Trophoblast cell (in vitro differentiated cells and primary cell): ENCODE measurements at regions not wholly inside any gene's neighbourhood (a gene's known extent, or its start where the extent isn't known, plus 50 kb on each side); places are given as distances from the start of the nearest gene placed in this dataset.

ENCODE experiments used
- DNase-seq, 2 donors: peaks; one replicate each; pipeline ENCODE4 v3.0.0-alpha.2; 2016
- H2AFZ ChIP-seq: 2 replicates; pipeline ENCODE4 v1.6.1; 2013; ENCODE audit warnings: low read length, moderate library complexity, mild to moderate bottlenecking; ENCODE audit not compliant: insufficient read depth, poor library complexity
- H2AK5ac ChIP-seq: 2 replicates; pipeline ENCODE4 v1.6.1; 2013; ENCODE audit warnings: mild to moderate bottlenecking, low read length
- H2BK120ac ChIP-seq: 2 replicates; pipeline ENCODE4 v1.6.1; 2013; ENCODE audit warnings: low read length, mild to moderate bottlenecking, moderate library complexity; ENCODE audit not compliant: insufficient read depth, poor library complexity
- H2BK12ac ChIP-seq: 2 replicates; pipeline ENCODE4 v1.6.1; 2013; ENCODE audit warnings: mild to moderate bottlenecking, low read length, moderate library complexity
- H2BK5ac ChIP-seq: 2 replicates; pipeline ENCODE4 v1.6.1; 2013; ENCODE audit warnings: low read length, low read depth, moderate library complexity, mild to moderate bottlenecking; ENCODE audit not compliant: poor library complexity
- H3K14ac ChIP-seq: 2 replicates; pipeline ENCODE4 v1.6.1; 2013; ENCODE audit warnings: mild to moderate bottlenecking, low read length
- H3K18ac ChIP-seq: 2 replicates; pipeline ENCODE4 v1.6.1; 2013; ENCODE audit warnings: mild to moderate bottlenecking, low read length
- H3K23ac ChIP-seq: 2 replicates; pipeline ENCODE4 v1.6.1; 2013; ENCODE audit warnings: low read length
- H3K27ac ChIP-seq: 2 replicates; pipeline ENCODE4 v1.5.1; 2013; ENCODE audit warnings: low read depth, mild to moderate bottlenecking, inconsistent platforms, low read length, moderate library complexity
- H3K27me3 ChIP-seq: 2 replicates; pipeline ENCODE4 v1.6.1; 2013; ENCODE audit warnings: inconsistent platforms, mild to moderate bottlenecking, low read length, moderate library complexity; ENCODE audit not compliant: insufficient read depth
- H3K36me3 ChIP-seq, 2 experiments: 1 replicate in 1 of 2; 2 replicates in 1 of 2; pipeline ENCODE4 v1.6.1; 2013; ENCODE audit warnings: low read length in 2 of 2, mild to moderate bottlenecking in 2 of 2, moderate library complexity in 1 of 2; ENCODE audit not compliant: insufficient read depth in 2 of 2, control insufficient read depth in 1 of 2
- H3K4ac ChIP-seq: 2 replicates; pipeline ENCODE4 v1.6.1; 2013; ENCODE audit warnings: low read depth, mild to moderate bottlenecking, low read length, moderate library complexity
- H3K4me1 ChIP-seq, 2 experiments: 1 replicate in 1 of 2; 2 replicates in 1 of 2; pipeline ENCODE4 v1.6.1; 2013; ENCODE audit warnings: low read length in 2 of 2, mild to moderate bottlenecking in 2 of 2, moderate library complexity in 1 of 2; ENCODE audit not compliant: insufficient read depth in 2 of 2, control insufficient read depth in 1 of 2
- H3K4me2 ChIP-seq: 2 replicates; pipeline ENCODE4 v1.6.1; 2013; ENCODE audit warnings: inconsistent platforms, mild to moderate bottlenecking, low read length, moderate library complexity
- H3K4me3 ChIP-seq: 2 replicates; pipeline ENCODE4 v1.5.1; 2013; ENCODE audit warnings: mild to moderate bottlenecking, low read depth, low read length, inconsistent platforms
- H3K79me1 ChIP-seq: one replicate; pipeline ENCODE4 v1.6.1; 2013; ENCODE audit warnings: low read length
- H3K79me2 ChIP-seq: 2 replicates; pipeline ENCODE4 v1.6.1; 2013; ENCODE audit warnings: low read length, mild to moderate bottlenecking; ENCODE audit not compliant: control insufficient read depth, insufficient read depth, poor library complexity
- H3K9ac ChIP-seq: 2 replicates; pipeline ENCODE4 v1.6.1; 2013; ENCODE audit warnings: mild to moderate bottlenecking, low read length
- H3K9me3 ChIP-seq: 2 replicates; pipeline ENCODE4 v1.6.1; 2013; ENCODE audit warnings: low read depth, mild to moderate bottlenecking, control low read depth, inconsistent platforms, low read length; ENCODE audit not compliant: insufficient read depth
- H4K12ac ChIP-seq: 2 replicates; pipeline ENCODE4 v1.6.1; 2013; ENCODE audit warnings: low read depth, mild to moderate bottlenecking, low read length, moderate library complexity
- H4K8ac ChIP-seq: 2 replicates; pipeline ENCODE4 v1.6.1; 2013; ENCODE audit warnings: low read depth, mild to moderate bottlenecking, low read length, moderate library complexity
- H4K91ac ChIP-seq: one replicate; pipeline ENCODE4 v1.6.1; 2013; ENCODE audit warnings: low read depth, mild to moderate bottlenecking, low read length, moderate library complexity
- WGBS: extraction: QIAGEN DNeasy Blood & Tissue Kit; methylation state at CpG from one replicate; pipeline ENCODE4 v1.1.7; 2013; ENCODE audit warnings: missing lambda C conversion rate; ENCODE audit not compliant: insufficient read length, insufficient coverage; ENCODE audit errors: extremely low coverage; 5-methylcytosine and 5-hydroxymethylcytosine counted together

DNA sequence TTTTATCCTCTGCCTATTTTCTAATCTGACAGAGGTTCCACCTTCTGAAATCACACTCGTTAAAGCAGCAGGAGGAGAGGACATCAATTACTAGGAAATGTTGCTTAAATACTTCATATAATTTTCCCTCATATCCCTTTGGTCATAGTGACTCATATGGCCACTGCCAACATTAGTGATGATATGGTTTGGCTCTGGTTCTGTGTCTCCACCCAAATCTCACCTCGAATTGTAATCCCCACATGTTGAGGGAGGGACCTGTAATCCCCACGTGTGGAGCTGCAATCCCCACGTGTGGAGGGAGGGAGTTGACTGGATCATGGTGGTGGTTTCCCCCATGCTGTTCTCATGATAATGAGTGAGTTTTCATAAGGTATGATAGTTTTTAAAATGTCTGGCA lies 618.4 kb upstream of the SLITRK5 start:
- no peaks in the 10 kb centered on the region for H3K36me3 ChIP-seq
- no peak overlapping the region for H3K23ac ChIP-seq
- H3K79me1 ChIP-seq = no peaks in the 10 kb centered on the region
- no peak overlapping the region for H2AFZ ChIP-seq
- H3K4ac ChIP-seq = no peak overlapping the region
- H3K27ac ChIP-seq = no peak overlapping the region
- H3K4me3 ChIP-seq = no peak overlapping the region
- no peak overlapping the region for H4K91ac ChIP-seq
- H3K4me1 ChIP-seq = no peaks in the 10 kb centered on the region
- H3K18ac ChIP-seq = no peak overlapping the region
- no peaks in the 10 kb centered on the region for H3K9me3 ChIP-seq
- H3K27me3 ChIP-seq = no peaks in the 10 kb centered on the region
- no peak overlapping the region for H4K8ac ChIP-seq
- H2BK5ac ChIP-seq = no peak overlapping the region
- DNase-seq = no peak
- WGBS = no CpG with 5 or more reads among the region's 4 CpGs
- H2BK12ac ChIP-seq = no peak overlapping the region
- H3K4me2 ChIP-seq = no peak overlapping the region
- no peak overlapping the region for H4K12ac ChIP-seq
- no peak overlapping the region for H3K9ac ChIP-seq
- H2BK120ac ChIP-seq = no peak overlapping the region
- H2AK5ac ChIP-seq = no peak overlapping the region
- H3K79me2 ChIP-seq = no peaks in the 10 kb centered on the region
- no peak overlapping the region for H3K14ac ChIP-seq

- H4K12ac ChIP-seq = no peak overlapping the region
- no peak overlapping the region for H4K8ac ChIP-seq
- H3K23ac ChIP-seq = no peak overlapping the region
These were observed 613.2 kb upstream of the SLITRK5 start for GRCh38 chr13:87057807-87058520.

GRCh38 chr13:87058786-87059329 lies 612.3 kb upstream of the SLITRK5 start:
- no peak overlapping the region for H2BK120ac ChIP-seq
- no CpG with 5 or more reads among the region's 5 CpGs for WGBS
- H3K27me3 ChIP-seq = no peaks in the 10 kb centered on the region
- DNase-seq = no peak
- no peak overlapping the region for H3K4me2 ChIP-seq
- no peak overlapping the region for H3K4me3 ChIP-seq
- H3K18ac ChIP-seq = no peak overlapping the region
- no peak overlapping the region for H3K27ac ChIP-seq
- no peak overlapping the region for H2BK5ac ChIP-seq
- H2AFZ ChIP-seq = no peak overlapping the region
- H3K9ac ChIP-seq = no peak overlapping the region
- no peak overlapping the region for H3K14ac ChIP-seq
- no peak overlapping the region for H4K91ac ChIP-seq
- no peaks in the 10 kb centered on the region for H3K9me3 ChIP-seq
- no peak overlapping the region for H4K8ac ChIP-seq
- no peak overlapping the region for H2AK5ac ChIP-seq
- no peaks in the 10 kb centered on the region for H3K36me3 ChIP-seq
- H4K12ac ChIP-seq = no peak overlapping the region
- no peaks in the 10 kb centered on the region for H3K4me1 ChIP-seq
- H3K79me1 ChIP-seq = no peaks in the 10 kb centered on the region
- H2BK12ac ChIP-seq = no peak overlapping the region
- H3K23ac ChIP-seq = no peak overlapping the region
- no peaks in the 10 kb centered on the region for H3K79me2 ChIP-seq
- no peak overlapping the region for H3K4ac ChIP-seq

More at GRCh38 chr13:87057807-87058520, 613.2 kb upstream of the SLITRK5 start:
- Histone ChIP-seq H3K79me2 (no peaks in the 10 kb centered on the region), H2BK120ac (no peak overlapping the region), H3K4me3 (no peak overlapping the region), H2AK5ac (no peak overlapping the region), H3K18ac (no peak overlapping the region), H2BK12ac (no peak overlapping the region), H3K79me1 (no peaks in the 10 kb centered on the region), H2BK5ac (no peak overlapping the region), H3K27me3 (no peaks in the 10 kb centered on the region), H3K27ac (no peak overlapping the region), H3K9ac (no peak overlapping the region), H3K4me2 (no peak overlapping the region), H3K4me1 (no peaks in the 10 kb centered on the region), H2AFZ (no peak overlapping the region), H3K14ac (no peak overlapping the region), H3K36me3 (no peaks in the 10 kb centered on the region), H3K9me3 (no peaks in the 10 kb centered on the region), H4K91ac (no peak overlapping the region), H3K4ac (no peak overlapping the region)
- WGBS = no CpG with 5 or more reads among the region's 3 CpGs
- no peak for DNase-seq

GRCh38 chr13:87078947-87079795 lies 592.0 kb upstream of the SLITRK5 start:
- Histone ChIP-seq H3K27ac (no peak overlapping the region), H3K4me3 (no peak overlapping the region), H3K4me2 (no peak overlapping the region), H3K4ac (no peak overlapping the region), H3K23ac (no peak overlapping the region), H3K14ac (no peak overlapping the region), H2AK5ac (no peak overlapping the region), H3K18ac (no peak overlapping the region), H4K8ac (no peak overlapping the region), H2BK5ac (no peak overlapping the region), H3K36me3 (no peaks in the 10 kb centered on the region), H3K27me3 (no peaks in the 10 kb centered on the region), H4K91ac (no peak overlapping the region), H3K9ac (no peak overlapping the region), H3K4me1 (no peaks in the 10 kb centered on the region), H2AFZ (no peak overlapping the region), H3K79me1 (no peaks in the 10 kb centered on the region), H3K9me3 (peaks cover 12% of the 10 kb centered on the region), H2BK12ac (no peak overlapping the region), H2BK120ac (no peak overlapping the region), H4K12ac (no peak overlapping the region), H3K79me2 (no peaks in the 10 kb centered on the region)
- no peak for DNase-seq
- WGBS = no CpG with 5 or more reads among the region's 34 CpGs
